Gastrocnemius medialis (tissue), 4 donors: ENCODE measurements at regions not wholly inside any gene's neighbourhood (a gene's known extent, or its start where the extent isn't known, plus 50 kb on each side); places are given as distances from the start of the nearest gene placed in this dataset.
A peak's percentile ranks its signal among the peaks of the same experiment; 100 is the strongest.

Experiments used
- ATAC-seq, 2 donors: fragments of 150-250 bp; one replicate each; pipeline ENCODE4 v1.9.1; 2016
- DNase-seq, 2 donors: peaks; one replicate each; pipeline ENCODE4 v3.0.0-alpha.2; 2019
- H3K27ac ChIP-seq, 4 donors: fragments of 200-600 bp; sonication (generic); 1 replicate in 1 of 4; 2 replicates in 3 of 4; pipeline ENCODE4 v1.5.1; 2016 to 2018; ENCODE audit warnings: mild to moderate bottlenecking in 2 of 4, moderate library complexity in 1 of 4
- H3K27me3 ChIP-seq, 3 donors: fragments of 200-600 bp; sonication (generic) in 2 of 3; 1 replicate in 1 of 3; 2 replicates in 2 of 3; pipeline versions ENCODE4 v1.5.1 to v1.6.0; 2016 to 2019; ENCODE audit warnings: mild to moderate bottlenecking in 1 of 3, moderate library complexity in 1 of 3
- H3K36me3 ChIP-seq, 2 donors: fragments of 200-600 bp; sonication (generic) in 1 of 2; one replicate each; pipeline ENCODE4 v1.5.1; 2017 to 2018
- H3K4me1 ChIP-seq, 2 donors: fragments of 200-600 bp; sonication (generic) in 1 of 2; one replicate each; pipeline ENCODE4 v1.5.1; 2016 to 2017; ENCODE audit warnings: mild to moderate bottlenecking in 2 of 2
- H3K4me3 ChIP-seq, 4 donors: fragments of 200-600 bp; sonication (generic) in 3 of 4; 1 replicate in 1 of 4; 2 replicates in 3 of 4; pipeline ENCODE4 v1.5.1; 2016 to 2019; ENCODE audit warnings: mild to moderate bottlenecking in 2 of 4
- H3K9me3 ChIP-seq, 3 donors: fragments of 200-600 bp; sonication (generic) in 2 of 3; 1 replicate in 1 of 3; 2 replicates in 2 of 3; pipeline ENCODE4 v1.5.1; 2016 to 2019
- POLR2A ChIP-seq, 2 donors: fragments of 450-650 bp; IDR thresholded peaks; one replicate each; pipeline ENCODE4 v1.6.1; 2017; ENCODE audit warnings: antibody characterized with exemption in 2 of 2, mild to moderate bottlenecking in 2 of 2, moderate library complexity in 2 of 2
- in situ Hi-C, 4 donors: fragments of 200-750 bp; cut with MboI; loops; one replicate each; pipeline versions ENCODE4 v1.15.0 to v1.8.0; 2017; ENCODE audit warnings: low sequenced_read_pairs in 4 of 4
- intact Hi-C: fragments of 100-400 bp; cut with DNase I; formaldehyde crosslinking; loops from one replicate; pipeline ENCODE4 v1.15.1; 2023; ENCODE audit warnings: low total_unique reads
- TF ChIP-seq, protein P1 (sequence below), 5 experiments: fragments of 450-650 bp in 3 of 5; fragments of 200-600 bp in 2 of 5; sonication (generic) in 2 of 5; IDR thresholded peaks in 4 of 5; conservative IDR thresholded peaks in 1 of 5; 1 replicate in 4 of 5; 2 replicates in 1 of 5; pipeline ENCODE4 v1.5.1; 2016 to 2019; ENCODE audit warnings: antibody characterized with exemption in 5 of 5, mild to moderate bottlenecking in 3 of 5, moderate library complexity in 3 of 5

DNA sequence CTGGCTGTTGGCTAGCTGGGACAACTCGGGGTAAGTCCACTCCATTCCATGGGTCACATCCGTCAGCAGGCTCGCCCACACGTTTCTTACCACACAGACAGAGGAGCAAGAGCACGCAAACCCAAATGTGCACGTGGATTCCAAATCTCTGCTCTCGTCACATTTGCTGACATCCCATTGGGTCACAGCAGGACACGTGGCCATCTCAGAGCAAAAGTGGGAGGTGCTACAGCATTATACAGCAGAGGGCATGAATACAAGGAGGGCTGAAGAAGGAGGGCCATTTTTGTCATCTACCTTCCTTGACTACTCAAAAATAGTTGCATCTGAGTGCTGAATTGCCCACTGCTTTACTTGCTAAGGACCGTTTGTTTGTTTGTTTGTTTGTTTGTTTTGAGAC is 84.7 kb downstream of the RBBP6 start:
- in situ Hi-C loops, result no loop called here
- Histone ChIP-seq H3K4me3 (no peak overlapping the region), H3K27ac (no peak overlapping the region), H3K9me3 (no peaks in the 10 kb centered on the region), H3K36me3 (no peaks in the 10 kb centered on the region), H3K4me1 (no peaks in the 10 kb centered on the region), H3K27me3 (no peaks in the 10 kb centered on the region)
- ATAC-seq, result no peak
- no peak for DNase-seq
- intact Hi-C loops, result no loop called here
- TF ChIP-seq, protein P1, sequence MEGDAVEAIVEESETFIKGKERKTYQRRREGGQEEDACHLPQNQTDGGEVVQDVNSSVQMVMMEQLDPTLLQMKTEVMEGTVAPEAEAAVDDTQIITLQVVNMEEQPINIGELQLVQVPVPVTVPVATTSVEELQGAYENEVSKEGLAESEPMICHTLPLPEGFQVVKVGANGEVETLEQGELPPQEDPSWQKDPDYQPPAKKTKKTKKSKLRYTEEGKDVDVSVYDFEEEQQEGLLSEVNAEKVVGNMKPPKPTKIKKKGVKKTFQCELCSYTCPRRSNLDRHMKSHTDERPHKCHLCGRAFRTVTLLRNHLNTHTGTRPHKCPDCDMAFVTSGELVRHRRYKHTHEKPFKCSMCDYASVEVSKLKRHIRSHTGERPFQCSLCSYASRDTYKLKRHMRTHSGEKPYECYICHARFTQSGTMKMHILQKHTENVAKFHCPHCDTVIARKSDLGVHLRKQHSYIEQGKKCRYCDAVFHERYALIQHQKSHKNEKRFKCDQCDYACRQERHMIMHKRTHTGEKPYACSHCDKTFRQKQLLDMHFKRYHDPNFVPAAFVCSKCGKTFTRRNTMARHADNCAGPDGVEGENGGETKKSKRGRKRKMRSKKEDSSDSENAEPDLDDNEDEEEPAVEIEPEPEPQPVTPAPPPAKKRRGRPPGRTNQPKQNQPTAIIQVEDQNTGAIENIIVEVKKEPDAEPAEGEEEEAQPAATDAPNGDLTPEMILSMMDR (IDR thresholded peaks at IDR 0.05 in 4 of 5, conservative IDR thresholded peaks at IDR 0.05 in 1 of 5), result no peak
- no peak for TF ChIP-seq POLR2A (IDR thresholded peaks at IDR 0.05)

DNA sequence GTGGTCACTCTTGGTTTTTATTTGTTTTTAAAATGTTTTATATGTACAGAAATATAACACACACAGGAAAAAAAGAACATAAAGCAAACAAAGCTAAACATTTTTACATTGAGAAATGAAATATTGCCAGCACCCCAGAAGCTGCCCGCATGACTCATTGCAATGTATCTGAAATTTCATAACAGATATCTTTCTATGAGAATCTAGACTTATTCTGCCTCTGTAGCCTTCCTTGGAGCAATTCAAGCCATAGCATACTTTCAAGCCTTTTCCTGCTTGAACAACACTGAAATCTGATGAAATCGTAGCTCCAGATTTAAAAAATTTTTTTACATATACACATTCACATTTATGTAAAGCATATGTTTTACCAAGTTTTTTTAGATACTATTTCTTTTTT is 86.9 kb downstream of the RBBP6 start:
- Histone ChIP-seq H3K27me3 (no peaks in the 10 kb centered on the region), H3K4me1 (no peaks in the 10 kb centered on the region), H3K27ac (no peak overlapping the region), H3K36me3 (no peaks in the 10 kb centered on the region), H3K4me3 (no peak overlapping the region), H3K9me3 (no peaks in the 10 kb centered on the region)
- intact Hi-C loops (no loop called here), in situ Hi-C loops (no loop called here)
- no peak for TF ChIP-seq POLR2A (IDR thresholded peaks at IDR 0.05)
- TF ChIP-seq, protein P1 (IDR thresholded peaks at IDR 0.05 in 4 of 5, conservative IDR thresholded peaks at IDR 0.05 in 1 of 5), result no peak
- DNase-seq (no peak), ATAC-seq (no peak)

GRCh38 chr16:24634919-24635318 is 94.5 kb upstream of the TNRC6A start:
- peaks cover 0 to 2% of the 10 kb centered on the region in 2 donors for H3K4me1 ChIP-seq
- no peak overlapping the region for H3K4me3 ChIP-seq
- H3K9me3 ChIP-seq, result no peaks in the 10 kb centered on the region
- H3K27ac ChIP-seq, result no peak overlapping the region
- no peak for ATAC-seq
- in situ Hi-C loops, result no loop called here
- DNase-seq, result no peak
- H3K27me3 ChIP-seq, result no peaks in the 10 kb centered on the region
- intact Hi-C loops, result no loop called here
- no peaks in the 10 kb centered on the region for H3K36me3 ChIP-seq
- no peak for TF ChIP-seq POLR2A (IDR thresholded peaks at IDR 0.05)
- TF ChIP-seq, protein P1 (IDR thresholded peaks at IDR 0.05 in 4 of 5, conservative IDR thresholded peaks at IDR 0.05 in 1 of 5), result no peak

DNA sequence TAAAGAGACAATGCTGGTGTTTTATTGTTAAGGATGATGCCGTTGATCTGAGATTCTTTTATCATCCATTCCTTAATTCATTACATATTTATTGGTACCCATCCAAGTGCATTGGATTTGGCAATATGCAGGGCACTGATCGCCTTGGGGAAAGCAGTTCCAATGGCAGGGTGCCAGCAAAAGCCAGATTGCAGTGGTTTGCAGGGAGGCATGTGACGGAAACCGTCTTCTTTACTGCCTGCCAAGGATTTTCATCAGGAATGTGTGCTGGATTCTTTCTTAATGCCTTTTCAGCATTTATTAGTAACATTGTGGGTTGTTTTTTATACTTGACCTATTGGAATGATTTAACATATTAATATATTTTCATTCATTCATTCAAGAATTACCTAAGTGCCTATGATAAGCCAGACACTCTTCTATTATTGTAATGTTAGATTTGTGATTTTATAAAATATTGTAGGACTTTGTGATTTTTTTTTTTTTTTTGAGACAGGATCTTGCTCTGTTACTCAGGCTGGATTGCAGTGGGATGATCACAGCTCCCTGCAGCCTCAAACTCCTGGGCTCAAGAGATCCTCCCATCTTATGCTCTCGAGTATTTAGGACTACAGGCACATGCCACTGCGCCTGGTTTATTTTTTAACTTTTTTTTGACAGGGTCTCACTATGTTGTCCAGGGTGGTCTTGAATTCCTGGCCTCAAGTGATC is 93.4 kb upstream of the TNRC6A start:
- intact Hi-C loops (no loop called here), in situ Hi-C loops (no loop called here)
- H3K27me3 ChIP-seq, result no peaks in the 10 kb centered on the region
- H3K36me3 ChIP-seq, result no peaks in the 10 kb centered on the region
- H3K27ac ChIP-seq, result no peak overlapping the region
- ATAC-seq, result peak in 1 of 2 donors; percentile 49
- no peak overlapping the region for H3K4me3 ChIP-seq
- DNase-seq, result peak; percentile 30 to 59
- H3K4me1 ChIP-seq, result peaks cover 0 to 2% of the 10 kb centered on the region in 2 donors
- TF ChIP-seq POLR2A (IDR thresholded peaks at IDR 0.05), result no peak
- TF ChIP-seq, protein P1 (IDR thresholded peaks at IDR 0.05 in 4 of 5, conservative IDR thresholded peaks at IDR 0.05 in 1 of 5), result no peak
- no peaks in the 10 kb centered on the region for H3K9me3 ChIP-seq

GRCh38 chr16:24639769-24640168 is 89.7 kb upstream of the TNRC6A start:
- H3K36me3 ChIP-seq, result no peaks in the 10 kb centered on the region
- no peak for TF ChIP-seq POLR2A (IDR thresholded peaks at IDR 0.05)
- TF ChIP-seq, protein P1 (IDR thresholded peaks at IDR 0.05 in 4 of 5, conservative IDR thresholded peaks at IDR 0.05 in 1 of 5), result no peak
- no peak for DNase-seq
- intact Hi-C loops, result no loop called here
- no peak overlapping the region for H3K27ac ChIP-seq
- ATAC-seq, result no peak
- H3K4me1 ChIP-seq, result peaks cover 0 to 2% of the 10 kb centered on the region in 2 donors
- no peaks in the 10 kb centered on the region for H3K9me3 ChIP-seq
- in situ Hi-C loops, result no loop called here
- no peak overlapping the region for H3K4me3 ChIP-seq
- H3K27me3 ChIP-seq, result no peaks in the 10 kb centered on the region
